ENCODE measurements at regions not wholly inside any gene's neighbourhood (a gene's known extent, or its start where the extent isn't known, plus 50 kb on each side); places are given as distances from the start of the nearest gene placed in this dataset.

DNA sequence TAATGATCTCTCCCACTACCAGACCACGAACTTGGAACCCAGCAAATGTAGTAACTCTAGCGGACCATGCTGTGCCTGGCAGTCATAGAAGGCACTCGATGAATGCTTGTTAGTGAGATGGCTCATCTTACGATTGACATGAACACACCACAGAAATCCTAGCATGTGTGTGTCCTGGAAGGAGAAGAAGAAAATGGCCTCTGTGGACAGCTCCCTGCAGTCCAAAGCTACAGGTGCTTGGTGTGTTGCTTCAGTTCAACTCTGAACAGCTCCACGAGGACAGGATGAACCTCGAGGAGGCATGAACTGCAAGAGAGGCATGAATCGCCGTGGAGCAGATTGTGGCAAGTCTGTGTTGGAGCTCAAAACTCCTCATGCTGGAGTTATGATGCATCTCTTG is 93.5 kb downstream of the KLF6 start:
- 91% methylated on average over 8 of the region's 8 CpGs for WGBS
- no peak for DNase-seq (ENCODE audit: low spot score in 2 of 2)
- Histone ChIP-seq H3K4me3 (no peak overlapping the region), H3K36me3 (no peaks in the 10 kb centered on the region), H3K9me3 (no peaks in the 10 kb centered on the region), H3K4me1 (no peaks in the 10 kb centered on the region), H3K27me3 (no peaks in the 10 kb centered on the region), H3K27ac (no peak overlapping the region)
- TF ChIP-seq, protein P1, sequence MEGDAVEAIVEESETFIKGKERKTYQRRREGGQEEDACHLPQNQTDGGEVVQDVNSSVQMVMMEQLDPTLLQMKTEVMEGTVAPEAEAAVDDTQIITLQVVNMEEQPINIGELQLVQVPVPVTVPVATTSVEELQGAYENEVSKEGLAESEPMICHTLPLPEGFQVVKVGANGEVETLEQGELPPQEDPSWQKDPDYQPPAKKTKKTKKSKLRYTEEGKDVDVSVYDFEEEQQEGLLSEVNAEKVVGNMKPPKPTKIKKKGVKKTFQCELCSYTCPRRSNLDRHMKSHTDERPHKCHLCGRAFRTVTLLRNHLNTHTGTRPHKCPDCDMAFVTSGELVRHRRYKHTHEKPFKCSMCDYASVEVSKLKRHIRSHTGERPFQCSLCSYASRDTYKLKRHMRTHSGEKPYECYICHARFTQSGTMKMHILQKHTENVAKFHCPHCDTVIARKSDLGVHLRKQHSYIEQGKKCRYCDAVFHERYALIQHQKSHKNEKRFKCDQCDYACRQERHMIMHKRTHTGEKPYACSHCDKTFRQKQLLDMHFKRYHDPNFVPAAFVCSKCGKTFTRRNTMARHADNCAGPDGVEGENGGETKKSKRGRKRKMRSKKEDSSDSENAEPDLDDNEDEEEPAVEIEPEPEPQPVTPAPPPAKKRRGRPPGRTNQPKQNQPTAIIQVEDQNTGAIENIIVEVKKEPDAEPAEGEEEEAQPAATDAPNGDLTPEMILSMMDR (IDR thresholded peaks at IDR 0.05) = no peak
- TF ChIP-seq EP300 (IDR thresholded peaks at IDR 0.05) = no peak
- no peak for TF ChIP-seq POLR2AphosphoS5 (IDR thresholded peaks at IDR 0.05)
- TF ChIP-seq POLR2A (IDR thresholded peaks at IDR 0.05) = no peak

DNA sequence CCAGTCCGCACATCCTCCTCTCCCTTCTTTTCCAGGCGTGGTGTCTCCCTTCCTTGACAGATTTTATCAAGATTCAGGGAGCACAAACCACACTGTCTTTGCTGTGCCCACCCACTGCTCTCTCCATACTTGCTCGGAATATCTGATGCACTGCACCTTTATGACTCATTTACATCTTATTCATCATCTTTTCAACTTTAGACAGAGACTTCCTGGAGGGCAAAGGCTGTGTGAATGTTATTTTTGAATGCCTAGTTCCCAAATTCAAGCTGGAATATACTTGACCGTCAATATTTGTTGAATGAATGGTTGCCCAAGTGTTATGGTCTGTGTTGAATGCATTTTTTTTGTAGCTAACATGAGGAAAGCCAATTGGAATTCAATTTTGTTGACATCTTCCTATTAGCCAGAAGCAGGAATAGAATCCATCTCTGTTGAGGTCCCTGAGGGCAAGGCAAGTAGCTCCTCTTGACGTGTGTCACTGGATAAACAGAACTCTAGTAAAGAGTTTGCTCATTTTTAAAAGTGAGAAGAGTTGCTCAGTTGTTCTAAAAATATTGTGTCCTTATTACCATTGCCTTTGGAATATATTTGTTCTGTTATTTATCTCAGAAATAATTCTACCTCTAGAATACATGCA is 95.0 kb downstream of the KLF6 start:
- WGBS = 69% methylated on average over 5 of the region's 5 CpGs
- DNase-seq (ENCODE audit: low spot score in 2 of 2) = no peak
- Histone ChIP-seq H3K4me1 (no peaks in the 10 kb centered on the region), H3K9me3 (no peaks in the 10 kb centered on the region), H3K27me3 (no peaks in the 10 kb centered on the region), H3K4me3 (no peak overlapping the region), H3K27ac (no peak overlapping the region), H3K36me3 (no peaks in the 10 kb centered on the region)
- TF ChIP-seq, protein P1 (IDR thresholded peaks at IDR 0.05) = no peak
- TF ChIP-seq POLR2AphosphoS5 (IDR thresholded peaks at IDR 0.05) = no peak
- no peak for TF ChIP-seq POLR2A (IDR thresholded peaks at IDR 0.05)
- no peak for TF ChIP-seq EP300 (IDR thresholded peaks at IDR 0.05)

DNA sequence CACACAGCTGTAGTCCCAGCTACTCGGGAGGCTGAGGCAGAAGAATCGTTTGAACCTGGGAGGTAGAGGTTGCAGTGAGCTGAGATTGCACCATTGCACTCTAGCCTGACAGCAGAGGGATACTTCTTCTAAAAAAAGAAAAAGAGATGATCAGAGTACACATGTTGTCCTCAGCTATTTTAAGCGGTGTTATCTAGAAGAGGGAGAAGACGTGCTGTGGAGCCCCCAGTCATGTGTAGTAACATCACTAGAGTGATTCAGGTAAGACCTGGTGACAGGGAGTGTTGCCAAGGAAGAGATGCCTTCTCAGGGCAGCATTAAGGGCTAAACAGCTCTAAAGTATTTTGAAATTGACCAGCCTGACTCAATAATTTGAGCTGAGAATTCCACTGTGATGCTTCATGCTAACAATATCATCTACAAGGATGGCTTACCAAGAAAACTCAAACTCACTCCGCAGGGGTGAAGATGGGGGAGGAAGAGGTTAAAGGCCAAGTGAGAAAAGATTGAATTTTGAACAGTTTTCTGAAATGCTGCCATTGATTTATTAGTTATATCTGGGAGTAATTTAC is 97.4 kb downstream of the KLF6 start:
- Histone ChIP-seq H3K27me3 (no peaks in the 10 kb centered on the region), H3K4me3 (no peak overlapping the region), H3K27ac (no peak overlapping the region), H3K36me3 (no peaks in the 10 kb centered on the region), H3K9me3 (no peaks in the 10 kb centered on the region), H3K4me1 (no peaks in the 10 kb centered on the region)
- TF ChIP-seq POLR2A (IDR thresholded peaks at IDR 0.05) (no peak), POLR2AphosphoS5 (IDR thresholded peaks at IDR 0.05) (no peak), EP300 (IDR thresholded peaks at IDR 0.05) (no peak)
- TF ChIP-seq, protein P1 (IDR thresholded peaks at IDR 0.05) = no peak
- WGBS = 78% methylated on average over 5 of the region's 5 CpGs
- no peak for DNase-seq (ENCODE audit: low spot score in 2 of 2)

DNA sequence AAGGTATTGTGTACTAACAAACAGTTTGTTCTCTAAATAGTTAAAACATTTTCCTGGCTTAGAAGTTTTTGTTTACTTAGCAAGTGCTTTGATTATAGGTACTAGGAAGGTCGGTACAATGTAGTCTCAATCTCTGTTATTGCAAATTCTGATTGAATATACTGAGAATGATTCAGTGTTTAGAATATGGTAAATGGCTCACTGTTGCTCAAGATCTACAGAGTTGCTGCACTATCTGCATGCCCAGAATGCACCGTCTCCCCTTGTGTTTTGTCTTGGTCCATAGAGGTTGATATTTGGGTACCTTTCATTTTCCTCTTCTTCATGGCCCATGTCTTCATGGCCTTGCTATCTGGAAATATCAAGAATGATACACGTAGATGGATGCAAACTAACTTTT is 99.6 kb downstream of the KLF6 start:
- no peaks in the 10 kb centered on the region for H3K4me1 ChIP-seq
- 75% methylated on average over 3 of the region's 3 CpGs for WGBS
- no peaks in the 10 kb centered on the region for H3K36me3 ChIP-seq
- TF ChIP-seq, protein P1 (IDR thresholded peaks at IDR 0.05) = no peak
- TF ChIP-seq POLR2A (IDR thresholded peaks at IDR 0.05) = no peak
- no peak overlapping the region for H3K4me3 ChIP-seq
- no peak for DNase-seq (ENCODE audit: low spot score in 2 of 2)
- no peaks in the 10 kb centered on the region for H3K27me3 ChIP-seq
- no peak overlapping the region for H3K27ac ChIP-seq
- H3K9me3 ChIP-seq = no peaks in the 10 kb centered on the region

DNA sequence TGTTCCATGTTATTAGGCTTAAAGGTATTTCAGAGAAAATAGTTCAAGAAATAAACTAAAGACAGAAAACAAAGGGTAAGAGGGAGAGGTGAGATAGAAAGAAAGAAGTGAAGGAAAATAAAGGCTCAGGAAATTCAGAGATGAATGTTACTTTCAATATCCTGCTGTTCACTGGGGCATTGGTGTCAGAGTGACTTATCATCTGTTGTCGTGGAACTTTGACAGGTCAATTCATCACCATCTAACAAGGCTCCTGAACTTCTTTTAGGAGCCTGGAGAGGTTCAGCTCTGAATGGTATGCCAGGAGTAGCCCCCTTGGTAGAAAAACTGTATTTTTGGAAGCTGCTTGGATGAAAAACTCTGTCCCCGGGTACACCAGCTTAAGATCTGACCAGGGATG is 100.1 kb downstream of the KLF6 start:
- DNase-seq (ENCODE audit: low spot score in 2 of 2) = no peak
- WGBS = 53% methylated on average over 2 of the region's 2 CpGs
- no peak overlapping the region for H3K4me3 ChIP-seq
- no peaks in the 10 kb centered on the region for H3K27me3 ChIP-seq
- no peak overlapping the region for H3K27ac ChIP-seq
- H3K9me3 ChIP-seq = no peaks in the 10 kb centered on the region
- no peak for TF ChIP-seq EP300 (IDR thresholded peaks at IDR 0.05)
- no peak for TF ChIP-seq POLR2A (IDR thresholded peaks at IDR 0.05)
- TF ChIP-seq POLR2AphosphoS5 (IDR thresholded peaks at IDR 0.05) = no peak
- TF ChIP-seq, protein P1 (IDR thresholded peaks at IDR 0.05) = no peak
- no peaks in the 10 kb centered on the region for H3K4me1 ChIP-seq
- H3K36me3 ChIP-seq = no peaks in the 10 kb centered on the region

All from suprapubic skin (tissue), 4 donors.